Keratinocyte (primary cell): ENCODE measurements at regions not wholly inside any gene's neighbourhood (a gene's known extent, or its start where the extent isn't known, plus 50 kb on each side); places are given as distances from the start of the nearest gene placed in this dataset.

Experiments used
- DNase-seq: peaks from one replicate; pipeline ENCODE4 v3.0.0-alpha.2; 2011; ENCODE audit warnings: low read depth, missing footprints, low spot score
- FAIRE-seq: peaks from 2 replicates; lab custom pipeline; 2011; peaks lifted over from hg19 to GRCh38; lab: Jason Lieb, UNC
- H2AFZ ChIP-seq: 2 replicates; pipeline ENCODE4 v1.6.0; 2012; ENCODE audit warnings: low read length, control low read depth, inconsistent platforms; ENCODE audit not compliant: control insufficient read depth
- H3K27ac ChIP-seq: 2 replicates; pipeline ENCODE4 v1.5.1; 2011; ENCODE audit warnings: low read length; ENCODE audit not compliant: control insufficient read depth, insufficient read depth
- H3K27me3 ChIP-seq: 3 replicates; pipeline ENCODE4 v1.6.0; 2011; ENCODE audit warnings: low read length; ENCODE audit not compliant: control insufficient read depth, insufficient read depth; ENCODE audit errors: extremely low read depth
- H3K36me3 ChIP-seq, 2 experiments: 2 replicates in 1 of 2; 3 replicates in 1 of 2; pipeline ENCODE4 v1.5.1; 2011; ENCODE audit warnings: low read length in 2 of 2, mild to moderate bottlenecking in 1 of 2; ENCODE audit not compliant: control insufficient read depth in 2 of 2, insufficient read depth in 2 of 2; ENCODE audit errors: extremely low read depth in 1 of 2
- H3K4me1 ChIP-seq: 3 replicates; pipeline ENCODE4 v1.5.1; 2011; ENCODE audit warnings: low read length; ENCODE audit not compliant: control insufficient read depth, insufficient read depth; ENCODE audit errors: extremely low read depth
- H3K4me2 ChIP-seq: 3 replicates; pipeline ENCODE4 v1.6.0; 2011; ENCODE audit warnings: low read depth, low read length; ENCODE audit not compliant: control insufficient read depth, insufficient read depth; ENCODE audit errors: extremely low read depth
- H3K4me3 ChIP-seq, 3 experiments: fragments of 200-600 bp in 1 of 3; sonication (generic) in 1 of 3; 2 replicates in 2 of 3; 3 replicates in 1 of 3; pipeline ENCODE4 v1.5.1; 2011 to 2016; ENCODE audit warnings: low read length in 3 of 3, mild to moderate bottlenecking in 3 of 3, control low read depth in 2 of 3, inconsistent platforms in 1 of 3, low read depth in 1 of 3, mixed read lengths in 1 of 3, mixed run types in 1 of 3, moderate library complexity in 1 of 3; ENCODE audit not compliant: control insufficient read depth in 2 of 3, insufficient read depth in 2 of 3; ENCODE audit errors: extremely low read depth in 1 of 3
- H3K79me2 ChIP-seq: 2 replicates; pipeline ENCODE4 v1.6.0; 2012; ENCODE audit warnings: low read length; ENCODE audit not compliant: control insufficient read depth, insufficient read depth
- H3K9ac ChIP-seq: 3 replicates; pipeline ENCODE4 v1.6.0; 2011; ENCODE audit warnings: low read length; ENCODE audit not compliant: control insufficient read depth, insufficient read depth; ENCODE audit errors: extremely low read depth
- H3K9me1 ChIP-seq: 3 replicates; pipeline ENCODE4 v1.6.0; 2011; ENCODE audit warnings: low read length; ENCODE audit not compliant: control insufficient read depth, insufficient read depth; ENCODE audit errors: extremely low read depth
- H3K9me3 ChIP-seq: 2 replicates; pipeline ENCODE4 v1.5.1; 2012; ENCODE audit warnings: low read depth, low read length; ENCODE audit not compliant: control insufficient read depth
- H4K20me1 ChIP-seq: 3 replicates; pipeline ENCODE4 v1.6.0; 2011; ENCODE audit warnings: low read length; ENCODE audit not compliant: control insufficient read depth, insufficient read depth; ENCODE audit errors: extremely low read depth
- EZH2 ChIP-seq: IDR thresholded peaks from one replicate; pipeline ENCODE4 v1.6.1; 2012; ENCODE audit warnings: inconsistent platforms, mild to moderate bottlenecking, low read length, moderate library complexity
- dilution Hi-C: fragments of 300-500 bp; cut with MboI; formaldehyde crosslinking; loops from one replicate; pipeline ENCODE4 v1.7.0; 2020; ENCODE audit warnings: low sequenced_read_pairs; ENCODE audit not compliant: extremely low pct_ligation_motif_present
- TF ChIP-seq, protein P1 (sequence below), 3 experiments: IDR thresholded peaks in 1 of 3; conservative IDR thresholded peaks in 1 of 3; optimal IDR thresholded peaks in 1 of 3; 2 replicates in 2 of 3; 3 replicates in 1 of 3; pipeline versions ENCODE3 to v1.5.1; 2011; ENCODE audit warnings: low read length in 3 of 3, mild to moderate bottlenecking in 3 of 3, moderate library complexity in 2 of 3, control low read depth in 1 of 3, inconsistent platforms in 1 of 3; ENCODE audit not compliant: insufficient read depth in 2 of 3; ENCODE audit errors: extremely low read depth in 1 of 3

DNA sequence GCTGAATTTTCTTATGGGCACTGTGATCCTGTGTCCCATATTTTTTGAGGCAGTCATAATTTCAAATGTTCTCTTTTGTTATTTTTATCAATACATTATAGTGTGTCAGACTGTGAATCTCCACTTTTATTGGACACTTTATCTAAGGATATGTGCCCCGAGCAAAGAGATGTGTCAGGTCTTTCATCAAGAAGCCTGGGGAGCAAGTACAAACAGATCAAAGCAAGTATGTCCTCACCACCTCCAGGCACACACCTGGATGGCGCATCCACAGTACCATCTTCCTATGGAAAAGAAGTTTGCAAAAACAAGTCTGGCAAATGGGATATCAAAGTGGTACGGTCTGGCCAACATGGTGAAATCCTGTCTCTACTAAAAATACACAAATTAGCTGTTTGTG is 81.0 kb upstream of the ZNF236 start:
- peak overlapping the region; percentile 92 for H3K27ac ChIP-seq
- H3K4me1 ChIP-seq = peaks cover 20% of the 10 kb centered on the region
- peak overlapping the region; percentile 77 for H3K4me2 ChIP-seq
- no peaks in the 10 kb centered on the region for H3K9me3 ChIP-seq
- H2AFZ ChIP-seq = no peak overlapping the region
- no peaks in the 10 kb centered on the region for H3K79me2 ChIP-seq
- H3K4me3 ChIP-seq = peak overlapping the region in 1 of 3 experiments; percentile 32
- DNase-seq (peak; percentile 72), FAIRE-seq (peak; percentile 98)
- dilution Hi-C loops = no loop called here
- H3K9ac ChIP-seq = peak overlapping the region; percentile 69
- no peaks in the 10 kb centered on the region for H3K9me1 ChIP-seq
- no peaks in the 10 kb centered on the region for H3K27me3 ChIP-seq
- TF ChIP-seq, protein P1, sequence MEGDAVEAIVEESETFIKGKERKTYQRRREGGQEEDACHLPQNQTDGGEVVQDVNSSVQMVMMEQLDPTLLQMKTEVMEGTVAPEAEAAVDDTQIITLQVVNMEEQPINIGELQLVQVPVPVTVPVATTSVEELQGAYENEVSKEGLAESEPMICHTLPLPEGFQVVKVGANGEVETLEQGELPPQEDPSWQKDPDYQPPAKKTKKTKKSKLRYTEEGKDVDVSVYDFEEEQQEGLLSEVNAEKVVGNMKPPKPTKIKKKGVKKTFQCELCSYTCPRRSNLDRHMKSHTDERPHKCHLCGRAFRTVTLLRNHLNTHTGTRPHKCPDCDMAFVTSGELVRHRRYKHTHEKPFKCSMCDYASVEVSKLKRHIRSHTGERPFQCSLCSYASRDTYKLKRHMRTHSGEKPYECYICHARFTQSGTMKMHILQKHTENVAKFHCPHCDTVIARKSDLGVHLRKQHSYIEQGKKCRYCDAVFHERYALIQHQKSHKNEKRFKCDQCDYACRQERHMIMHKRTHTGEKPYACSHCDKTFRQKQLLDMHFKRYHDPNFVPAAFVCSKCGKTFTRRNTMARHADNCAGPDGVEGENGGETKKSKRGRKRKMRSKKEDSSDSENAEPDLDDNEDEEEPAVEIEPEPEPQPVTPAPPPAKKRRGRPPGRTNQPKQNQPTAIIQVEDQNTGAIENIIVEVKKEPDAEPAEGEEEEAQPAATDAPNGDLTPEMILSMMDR (optimal IDR thresholded peaks at IDR 0.05 in 1 of 3, IDR thresholded peaks at IDR 0.05 in 1 of 3, conservative IDR thresholded peaks at IDR 0.05 in 1 of 3; ENCODE audit: extremely low read depth in 1 of 3, insufficient read depth in 2 of 3, low read length in 3 of 3) = no peak
- TF ChIP-seq EZH2 = no peak
- no peaks in the 10 kb centered on the region for H3K36me3 ChIP-seq
- no peaks in the 10 kb centered on the region for H4K20me1 ChIP-seq

DNA sequence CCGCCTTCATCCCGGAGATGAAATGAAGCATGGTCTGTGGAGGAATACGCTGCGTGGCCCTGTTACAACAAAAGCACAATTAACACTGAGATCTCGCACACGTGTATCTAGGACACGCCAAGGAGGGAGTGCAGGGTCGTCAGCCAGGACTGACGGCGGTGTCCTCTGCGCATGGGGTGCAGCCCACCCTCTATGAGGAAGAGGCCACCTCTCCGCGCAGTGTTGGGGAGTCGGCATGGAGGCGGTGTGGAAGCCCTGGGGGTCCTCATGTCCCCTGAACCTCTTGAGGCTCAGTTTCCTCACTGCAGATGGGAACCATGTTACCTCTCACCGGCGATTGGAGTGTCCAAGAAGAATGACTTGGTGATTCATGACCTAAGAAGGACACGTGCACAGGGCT is 86.0 kb upstream of the ZNF236 start:
- no peak overlapping the region for H3K9ac ChIP-seq
- no peak for DNase-seq
- no peak overlapping the region for H3K4me2 ChIP-seq
- H3K27me3 ChIP-seq = no peaks in the 10 kb centered on the region
- no peaks in the 10 kb centered on the region for H3K79me2 ChIP-seq
- no peak for FAIRE-seq
- H2AFZ ChIP-seq = no peak overlapping the region
- H3K36me3 ChIP-seq = no peaks in the 10 kb centered on the region
- no peaks in the 10 kb centered on the region for H3K9me3 ChIP-seq
- H3K27ac ChIP-seq = no peak overlapping the region
- no peaks in the 10 kb centered on the region for H3K9me1 ChIP-seq
- H4K20me1 ChIP-seq = no peaks in the 10 kb centered on the region
- H3K4me3 ChIP-seq = no peak overlapping the region
- H3K4me1 ChIP-seq = peaks cover 17% of the 10 kb centered on the region
- dilution Hi-C loops = no loop called here
- TF ChIP-seq EZH2 = no peak
- TF ChIP-seq, protein P1 (optimal IDR thresholded peaks at IDR 0.05 in 1 of 3, IDR thresholded peaks at IDR 0.05 in 1 of 3, conservative IDR thresholded peaks at IDR 0.05 in 1 of 3; ENCODE audit: extremely low read depth in 1 of 3, insufficient read depth in 2 of 3, low read length in 3 of 3) = no peak
